ENCODE measurements at regions not wholly inside any gene's neighbourhood (a gene's known extent, or its start where the extent isn't known, plus 50 kb on each side); places are given as distances from the start of the nearest gene placed in this dataset.

DNA sequence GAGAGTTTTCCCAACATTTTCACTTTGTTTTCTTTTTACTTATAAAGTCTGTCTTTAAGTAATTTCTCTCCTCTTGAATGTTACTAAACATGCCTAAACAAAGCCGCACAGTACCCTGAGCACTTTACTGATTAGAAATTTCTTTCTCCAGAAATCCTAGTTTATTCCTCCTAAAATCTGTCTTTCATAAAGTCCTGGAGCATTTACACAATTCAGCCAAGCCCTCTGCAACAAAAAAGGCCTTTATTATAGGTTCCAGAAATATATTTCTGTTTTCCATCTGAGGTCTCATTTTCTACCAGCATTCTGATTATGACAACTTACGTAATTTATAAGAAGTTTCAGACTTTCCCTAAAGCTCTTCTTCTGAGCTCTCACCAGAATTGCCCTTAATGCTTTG is 549.5 kb upstream of the OLFM3 start:
- Histone ChIP-seq H4K20me1 (ENCODE audit: control insufficient read depth, insufficient read depth) (no peaks in the 10 kb centered on the region), H3K36me3 (ENCODE audit: control insufficient read depth in 2 of 2, insufficient read depth in 2 of 2, low read length in 1 of 2) (no peaks in the 10 kb centered on the region), H2AFZ (ENCODE audit: control insufficient read depth, low read depth, low read length) (no peak overlapping the region), H3K79me2 (ENCODE audit: control insufficient read depth, insufficient read depth, low read length) (no peaks in the 10 kb centered on the region), H3K4me2 (ENCODE audit: control insufficient read depth, insufficient read depth) (no peak overlapping the region), H3K4me1 (ENCODE audit: control insufficient read depth, insufficient read depth, low read length) (no peaks in the 10 kb centered on the region), H3K9ac (ENCODE audit: control insufficient read depth, insufficient read depth, low read length) (no peak overlapping the region), H3K9me3 (replicated peaks; ENCODE audit: control insufficient read depth, insufficient read depth, low read length) (no peaks in the 10 kb centered on the region), H3K4me3 (no peak overlapping the region), H3K27ac (ENCODE audit: control insufficient read depth, insufficient read depth) (no peak overlapping the region), H3K27me3 (replicated peaks in 1 of 2; ENCODE audit: control insufficient read depth in 2 of 2, insufficient read depth in 2 of 2, low read length in 1 of 2) (no peaks in the 10 kb centered on the region)
- RAD21 ChIA-PET (ENCODE audit: unreplicated experiment), result no interaction called here
- no TSS peak for BruUV-seq (replicated peaks)
- intact Hi-C loops (cut with micrococcal nuclease; ENCODE audit: unreplicated experiment) (no loop called here), in situ Hi-C loops (cut with MboI) (no loop called here)
- CTCF ChIA-PET, result no interaction called here
- 17% methylated on average over 2 of the region's 2 CpGs for WGBS (ENCODE audit: insufficient coverage, insufficient replicate concordance, low lambda C conversion rate, missing lambda C conversion rate)
- no peak for DNase-seq (ENCODE audit: low read depth, low spot score)
- POLR2A ChIA-PET, result no interaction called here
- SMC1A ChIA-PET (ENCODE audit: uncharacterized antibody, unreplicated experiment), result no interaction called here
- TF ChIP-seq, protein P1, sequence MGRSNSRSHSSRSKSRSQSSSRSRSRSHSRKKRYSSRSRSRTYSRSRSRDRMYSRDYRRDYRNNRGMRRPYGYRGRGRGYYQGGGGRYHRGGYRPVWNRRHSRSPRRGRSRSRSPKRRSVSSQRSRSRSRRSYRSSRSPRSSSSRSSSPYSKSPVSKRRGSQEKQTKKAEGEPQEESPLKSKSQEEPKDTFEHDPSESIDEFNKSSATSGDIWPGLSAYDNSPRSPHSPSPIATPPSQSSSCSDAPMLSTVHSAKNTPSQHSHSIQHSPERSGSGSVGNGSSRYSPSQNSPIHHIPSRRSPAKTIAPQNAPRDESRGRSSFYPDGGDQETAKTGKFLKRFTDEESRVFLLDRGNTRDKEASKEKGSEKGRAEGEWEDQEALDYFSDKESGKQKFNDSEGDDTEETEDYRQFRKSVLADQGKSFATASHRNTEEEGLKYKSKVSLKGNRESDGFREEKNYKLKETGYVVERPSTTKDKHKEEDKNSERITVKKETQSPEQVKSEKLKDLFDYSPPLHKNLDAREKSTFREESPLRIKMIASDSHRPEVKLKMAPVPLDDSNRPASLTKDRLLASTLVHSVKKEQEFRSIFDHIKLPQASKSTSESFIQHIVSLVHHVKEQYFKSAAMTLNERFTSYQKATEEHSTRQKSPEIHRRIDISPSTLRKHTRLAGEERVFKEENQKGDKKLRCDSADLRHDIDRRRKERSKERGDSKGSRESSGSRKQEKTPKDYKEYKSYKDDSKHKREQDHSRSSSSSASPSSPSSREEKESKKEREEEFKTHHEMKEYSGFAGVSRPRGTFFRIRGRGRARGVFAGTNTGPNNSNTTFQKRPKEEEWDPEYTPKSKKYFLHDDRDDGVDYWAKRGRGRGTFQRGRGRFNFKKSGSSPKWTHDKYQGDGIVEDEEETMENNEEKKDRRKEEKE (IDR thresholded peaks at IDR 0.05), result no peak
- no peak for TF ChIP-seq YY1 (IDR thresholded peaks at IDR 0.05; ENCODE audit: low read depth, low read length)
- TF ChIP-seq RBBP5 (conservative IDR thresholded peaks at IDR 0.05), result no peak
- TF ChIP-seq SMAD1 (IDR thresholded peaks at IDR 0.05; ENCODE audit: low read depth, partially characterized antibody), result no peak
- no peak for TF ChIP-seq MXI1 (IDR thresholded peaks at IDR 0.05; ENCODE audit: low read depth, low read length)
- no peak for TF ChIP-seq CREB1 (IDR thresholded peaks at IDR 0.05; ENCODE audit: low read depth)
- TF ChIP-seq, protein P2, sequence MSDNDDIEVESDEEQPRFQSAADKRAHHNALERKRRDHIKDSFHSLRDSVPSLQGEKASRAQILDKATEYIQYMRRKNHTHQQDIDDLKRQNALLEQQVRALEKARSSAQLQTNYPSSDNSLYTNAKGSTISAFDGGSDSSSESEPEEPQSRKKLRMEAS (IDR thresholded peaks at IDR 0.05; ENCODE audit: low read depth, low read length), result no peak
- no peak for TF ChIP-seq ZNF622 (IDR thresholded peaks at IDR 0.05)
- TF ChIP-seq NR2F1 (conservative IDR thresholded peaks at IDR 0.05), result no peak
- no peak for TF ChIP-seq BHLHE40 (IDR thresholded peaks at IDR 0.05; ENCODE audit: borderline replicate concordance in 1 of 2, low read depth in 2 of 2, low read length in 1 of 2)
- no peak for TF ChIP-seq JUND (IDR thresholded peaks at IDR 0.05; ENCODE audit: low read depth, low read length)
- TF ChIP-seq HDGF (IDR thresholded peaks at IDR 0.05), result no peak
- no peak for FAIRE-seq
- ATAC-seq, result no peak
